ENCODE measurements at regions not wholly inside any gene's neighbourhood (a gene's known extent, or its start where the extent isn't known, plus 50 kb on each side); places are given as distances from the start of the nearest gene placed in this dataset.
A peak's percentile ranks its signal among the peaks of the same experiment; 100 is the strongest.

DNA sequence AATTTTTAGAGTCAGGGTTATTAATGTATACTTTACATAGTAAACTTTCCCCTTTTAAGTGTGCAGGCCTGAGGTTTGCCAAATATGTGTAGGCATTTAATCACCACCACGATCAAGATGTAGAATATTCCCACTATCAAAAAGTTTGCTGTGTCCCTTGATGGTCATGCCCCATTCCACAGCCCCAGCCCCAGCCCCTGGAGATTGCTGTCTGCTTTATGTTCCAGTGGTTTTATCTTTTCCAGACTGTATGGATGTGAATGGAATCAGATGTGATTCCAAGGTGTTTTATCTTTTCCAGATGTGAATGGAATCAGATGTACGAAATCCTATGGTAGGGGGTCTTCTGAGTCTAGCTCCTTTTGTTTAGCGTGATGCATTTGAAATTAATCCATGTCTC is 93.1 kb upstream of the B3GAT1 start:
- 75 to 87% (median 79%) methylated on average over 3 of the region's 3 CpGs for WGBS, 3 donors
- intact Hi-C loops (cut with DNase I) = no loop called here

DNA sequence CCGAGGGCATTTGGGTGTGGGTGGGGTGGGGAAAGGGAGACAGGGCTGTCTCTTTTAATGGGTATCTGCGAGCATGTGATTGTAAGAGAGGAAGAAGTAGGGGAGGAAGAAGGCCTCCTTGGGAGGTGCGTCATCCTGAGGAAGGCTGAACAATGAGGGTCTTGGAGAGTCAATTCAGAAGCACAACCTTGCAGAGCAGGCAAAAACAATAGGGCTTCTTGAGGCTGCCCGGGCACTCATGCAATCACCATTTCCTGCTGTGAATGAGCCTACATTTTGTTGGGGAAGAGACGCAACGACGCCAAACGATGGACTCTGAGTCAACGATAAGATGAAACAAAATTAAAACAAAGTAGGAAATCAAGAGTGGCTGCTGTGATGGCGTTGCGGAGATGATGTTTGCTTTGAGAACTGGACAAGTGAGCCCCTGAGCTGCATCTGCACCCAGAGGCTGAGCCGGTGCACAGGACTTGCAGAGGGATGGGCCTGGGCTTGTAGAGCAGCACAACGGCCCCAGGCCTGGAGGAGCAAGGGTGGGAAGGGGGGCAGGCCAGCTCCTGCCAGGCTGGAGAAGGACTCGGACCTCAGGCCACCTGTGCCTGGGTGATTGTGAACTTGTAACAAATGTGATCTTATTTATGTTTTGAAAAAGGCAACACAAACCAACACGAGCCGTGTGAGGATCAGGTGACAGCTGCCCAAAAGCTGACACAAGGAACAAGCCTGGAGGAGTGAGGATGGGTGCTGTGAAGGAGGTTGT is 92.3 kb upstream of the B3GAT1 start:
- H3K4me1 ChIP-seq (ENCODE audit: insufficient read depth) = no peaks in the 10 kb centered on the region
- H3K9me3 ChIP-seq = no peaks in the 10 kb centered on the region
- intact Hi-C loops (cut with DNase I) = no loop called here
- H3K27ac ChIP-seq = no peak overlapping the region
- no peak overlapping the region for H3K4me3 ChIP-seq
- no peaks in the 10 kb centered on the region for H3K36me3 ChIP-seq
- WGBS, 3 donors = 66 to 73% (median 71%) methylated on average over 16 of the region's 16 CpGs
- TF ChIP-seq, protein P1, sequence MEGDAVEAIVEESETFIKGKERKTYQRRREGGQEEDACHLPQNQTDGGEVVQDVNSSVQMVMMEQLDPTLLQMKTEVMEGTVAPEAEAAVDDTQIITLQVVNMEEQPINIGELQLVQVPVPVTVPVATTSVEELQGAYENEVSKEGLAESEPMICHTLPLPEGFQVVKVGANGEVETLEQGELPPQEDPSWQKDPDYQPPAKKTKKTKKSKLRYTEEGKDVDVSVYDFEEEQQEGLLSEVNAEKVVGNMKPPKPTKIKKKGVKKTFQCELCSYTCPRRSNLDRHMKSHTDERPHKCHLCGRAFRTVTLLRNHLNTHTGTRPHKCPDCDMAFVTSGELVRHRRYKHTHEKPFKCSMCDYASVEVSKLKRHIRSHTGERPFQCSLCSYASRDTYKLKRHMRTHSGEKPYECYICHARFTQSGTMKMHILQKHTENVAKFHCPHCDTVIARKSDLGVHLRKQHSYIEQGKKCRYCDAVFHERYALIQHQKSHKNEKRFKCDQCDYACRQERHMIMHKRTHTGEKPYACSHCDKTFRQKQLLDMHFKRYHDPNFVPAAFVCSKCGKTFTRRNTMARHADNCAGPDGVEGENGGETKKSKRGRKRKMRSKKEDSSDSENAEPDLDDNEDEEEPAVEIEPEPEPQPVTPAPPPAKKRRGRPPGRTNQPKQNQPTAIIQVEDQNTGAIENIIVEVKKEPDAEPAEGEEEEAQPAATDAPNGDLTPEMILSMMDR (IDR thresholded peaks at IDR 0.05) = no peak
- no peak for TF ChIP-seq POLR2A (IDR thresholded peaks at IDR 0.05)
- TF ChIP-seq EP300 (IDR thresholded peaks at IDR 0.05) = no peak
- peak in 1 of 5 donors; percentile 2 for DNase-seq
- H3K27me3 ChIP-seq = no peaks in the 10 kb centered on the region

More for the DNA sequence above, 93.1 kb upstream of the B3GAT1 start:
- Histone ChIP-seq H3K4me1 (ENCODE audit: insufficient read depth) (no peaks in the 10 kb centered on the region), H3K36me3 (no peaks in the 10 kb centered on the region), H3K27me3 (no peaks in the 10 kb centered on the region), H3K4me3 (no peak overlapping the region), H3K9me3 (no peaks in the 10 kb centered on the region), H3K27ac (no peak overlapping the region)
- no peak for TF ChIP-seq POLR2A (IDR thresholded peaks at IDR 0.05)
- DNase-seq = no peak

DNA sequence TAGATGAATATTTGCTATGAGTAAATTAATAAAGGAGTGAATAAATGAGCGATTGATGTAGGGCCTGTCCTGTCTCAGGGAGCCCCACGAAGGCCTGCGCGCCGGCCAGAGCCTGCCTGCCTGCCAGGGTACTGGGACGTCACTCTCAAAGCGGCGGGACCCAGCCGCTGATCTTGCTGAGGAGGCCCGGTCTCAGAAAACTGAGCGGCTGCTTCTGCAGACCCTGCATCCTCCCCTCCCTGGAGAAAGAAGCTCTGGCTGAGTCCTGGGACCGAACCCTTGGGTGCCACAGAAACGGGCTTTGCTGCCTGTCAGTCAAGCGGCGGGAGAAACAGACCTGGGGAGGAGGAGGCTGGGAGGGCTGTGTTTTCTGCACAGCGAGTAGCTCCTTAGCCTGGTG is 91.6 kb upstream of the B3GAT1 start:
- Histone ChIP-seq H3K27ac (no peak overlapping the region), H3K27me3 (no peaks in the 10 kb centered on the region), H3K4me1 (ENCODE audit: insufficient read depth) (no peaks in the 10 kb centered on the region), H3K4me3 (no peak overlapping the region), H3K36me3 (no peaks in the 10 kb centered on the region), H3K9me3 (peaks cover 0 to 3% of the 10 kb centered on the region in 2 donors)
- no peak for TF ChIP-seq POLR2A (IDR thresholded peaks at IDR 0.05)
- no peak for TF ChIP-seq EP300 (IDR thresholded peaks at IDR 0.05)
- TF ChIP-seq, protein P1 (IDR thresholded peaks at IDR 0.05) = no peak
- WGBS, 3 donors = 82 to 84% (median 84%) methylated on average over 16 of the region's 16 CpGs
- intact Hi-C loops (cut with DNase I) = no loop called here
- DNase-seq = no peak

DNA sequence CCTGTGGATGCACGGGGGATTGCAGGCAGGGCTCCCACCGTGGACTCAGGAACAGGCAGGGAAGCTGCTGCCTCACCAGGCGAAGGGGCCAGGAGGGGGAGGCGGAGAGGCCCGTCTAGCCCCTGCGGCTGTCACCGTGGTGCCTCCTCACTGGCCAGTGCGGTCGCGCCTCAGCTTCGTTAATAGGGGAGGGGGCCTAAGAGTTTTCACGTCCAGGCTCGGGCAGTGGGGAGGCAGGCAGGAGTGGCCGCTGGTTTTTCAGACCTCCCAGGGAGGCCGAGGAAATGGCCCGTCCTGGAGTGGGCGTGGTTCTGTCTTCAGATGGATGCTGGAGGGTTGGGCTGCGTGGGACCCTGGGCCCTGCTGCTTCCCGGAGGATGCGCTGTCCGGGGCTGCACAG is 91.1 kb upstream of the B3GAT1 start:
- Histone ChIP-seq H3K4me3 (no peak overlapping the region), H3K36me3 (no peaks in the 10 kb centered on the region), H3K27me3 (no peaks in the 10 kb centered on the region), H3K4me1 (ENCODE audit: insufficient read depth) (no peaks in the 10 kb centered on the region), H3K27ac (no peak overlapping the region), H3K9me3 (peaks cover 0 to 3% of the 10 kb centered on the region in 2 donors)
- intact Hi-C loops (cut with DNase I) = no loop called here
- DNase-seq = no peak
- no peak for TF ChIP-seq POLR2A (IDR thresholded peaks at IDR 0.05)
- no peak for TF ChIP-seq EP300 (IDR thresholded peaks at IDR 0.05)
- TF ChIP-seq, protein P1 (IDR thresholded peaks at IDR 0.05) = no peak
- WGBS, 3 donors = 22 to 26% (median 26%) methylated on average over 19 to 21 of the region's 21 CpGs

DNA sequence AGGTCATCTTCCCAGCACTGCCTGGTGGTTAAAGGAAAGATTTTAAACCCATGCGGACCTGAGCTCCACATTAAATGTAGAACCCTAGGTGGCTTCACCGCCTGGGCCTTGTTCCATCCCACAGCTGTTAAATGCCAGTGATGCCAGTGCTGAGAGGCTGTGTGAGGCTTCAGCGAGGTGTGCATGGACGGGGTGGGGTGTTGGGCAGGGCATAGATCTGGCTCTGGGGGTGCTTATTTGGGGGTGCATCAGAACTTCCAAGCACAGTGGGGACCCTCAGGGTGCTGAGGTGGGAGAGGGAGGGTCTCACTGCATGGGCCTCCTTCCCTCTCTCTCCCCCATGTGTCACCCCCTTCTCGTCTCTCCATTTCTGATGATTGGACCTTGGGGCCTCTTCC is 90.1 kb upstream of the B3GAT1 start:
- no peaks in the 10 kb centered on the region for H3K27me3 ChIP-seq
- intact Hi-C loops (cut with DNase I) = no loop called here
- TF ChIP-seq, protein P1 (IDR thresholded peaks at IDR 0.05) = no peak
- TF ChIP-seq EP300 (IDR thresholded peaks at IDR 0.05) (no peak), POLR2A (IDR thresholded peaks at IDR 0.05) (no peak)
- H3K4me1 ChIP-seq (ENCODE audit: insufficient read depth) = no peaks in the 10 kb centered on the region
- no peak overlapping the region for H3K4me3 ChIP-seq
- WGBS, 3 donors = 72 to 76% (median 72%) methylated on average over 5 of the region's 5 CpGs
- DNase-seq = no peak
- no peak overlapping the region for H3K27ac ChIP-seq
- H3K36me3 ChIP-seq = no peaks in the 10 kb centered on the region
- H3K9me3 ChIP-seq = peaks cover 0 to 3% of the 10 kb centered on the region in 2 donors
